IMR-90 (cell line): ENCODE measurements at regions not wholly inside any gene's neighbourhood (a gene's known extent, or its start where the extent isn't known, plus 50 kb on each side); places are given as distances from the start of the nearest gene placed in this dataset.
A peak's percentile ranks its signal among the peaks of the same experiment; 100 is the strongest.

Experiments used
- ATAC-seq: fragments of 200-7000 bp; cut with Tn5 transposase; 2 replicates; pipeline ENCODE4 v1.9.1; 2020; ENCODE audit warnings: low read depth, mild to moderate bottlenecking, moderate library complexity
- BruUV-seq: library from RNA; stranded (reverse); fragments of 400-500 nt; replicated peaks from 2 replicates; lab custom pipeline; 2021; lab: Mats Ljungman, UMichigan
- CTCF ChIA-PET: fragments of 300-600 bp; formaldehyde crosslinking; extraction: SDS; loops from one replicate; lab custom pipeline; 2021; ENCODE audit warnings: antibody characterized with exemption; lab: Yijun Ruan, JAX
- POLR2A ChIA-PET: fragments of 300-600 bp; sonication (Branson Sonifier 250); formaldehyde crosslinking; loops from one replicate; lab custom pipeline; 2022; ENCODE audit warnings: antibody characterized with exemption; ENCODE audit not compliant: unreplicated experiment; lab: Charles Lee
- DNase-seq: peaks from one replicate; pipeline ENCODE4 v3.0.0; 2013
- H2AFZ ChIP-seq: replicated peaks from 2 replicates; pipeline ENCODE3; 2013; ENCODE audit warnings: low read length, mild to moderate bottlenecking; ENCODE audit not compliant: poor library complexity
- H2AK5ac ChIP-seq: 2 replicates; pipeline ENCODE4 v1.6.1; 2013; ENCODE audit warnings: low read depth, low read length, inconsistent platforms
- H2AK9ac ChIP-seq: replicated peaks from 2 replicates; pipeline ENCODE3; 2013; ENCODE audit warnings: mild to moderate bottlenecking, low read depth, low read length, moderate library complexity; ENCODE audit not compliant: poor library complexity
- H2BK120ac ChIP-seq: 2 replicates; pipeline ENCODE4 v1.6.1; 2013; ENCODE audit warnings: low read depth, low read length, inconsistent platforms
- H2BK15ac ChIP-seq: 3 replicates; pipeline ENCODE4 v1.6.1; 2013; ENCODE audit warnings: low read depth, low read length, inconsistent platforms
- H2BK20ac ChIP-seq: 2 replicates; pipeline ENCODE4 v1.6.1; 2013; ENCODE audit warnings: low read depth, mild to moderate bottlenecking, inconsistent platforms, low read length, moderate library complexity
- H2BK5ac ChIP-seq: 2 replicates; pipeline ENCODE4 v1.6.1; 2013; ENCODE audit warnings: mild to moderate bottlenecking, low read depth, low read length, inconsistent platforms; ENCODE audit not compliant: poor library complexity, severe bottlenecking
- H3K14ac ChIP-seq: replicated peaks from 2 replicates; pipeline ENCODE4 v1.6.1; 2013; ENCODE audit warnings: low read depth, low read length, inconsistent platforms
- H3K18ac ChIP-seq: 2 replicates; pipeline ENCODE4 v1.6.1; 2013; ENCODE audit warnings: low read depth, low read length, control low read depth
- H3K23ac ChIP-seq: 2 replicates; pipeline ENCODE4 v1.6.1; 2013; ENCODE audit warnings: low read depth, low read length, inconsistent platforms
- H3K27ac ChIP-seq: 2 replicates; pipeline ENCODE4 v1.5.1; 2013; ENCODE audit warnings: mild to moderate bottlenecking, control low read depth, low read length; ENCODE audit not compliant: insufficient read depth
- H3K27me3 ChIP-seq: 2 replicates; pipeline ENCODE4 v1.6.1; 2013; ENCODE audit warnings: low read length; ENCODE audit not compliant: control insufficient read depth, insufficient read depth
- H3K36me3 ChIP-seq: 2 replicates; pipeline ENCODE4 v1.6.1; 2013; ENCODE audit warnings: low read length, mixed read lengths; ENCODE audit not compliant: control insufficient read depth, insufficient read depth
- H3K4ac ChIP-seq: 2 replicates; pipeline ENCODE4 v1.6.1; 2013; ENCODE audit warnings: low read depth, low read length, inconsistent platforms
- H3K4me1 ChIP-seq: 2 replicates; pipeline ENCODE4 v1.6.1; 2013; ENCODE audit warnings: low read length, mixed read lengths; ENCODE audit not compliant: control insufficient read depth, insufficient read depth
- H3K4me2 ChIP-seq: 2 replicates; pipeline ENCODE4 v1.6.1; 2013; ENCODE audit warnings: low read depth, mild to moderate bottlenecking, control low read depth, low read length, moderate library complexity
- H3K4me3 ChIP-seq: 2 replicates; pipeline ENCODE4 v1.5.1; 2013; ENCODE audit warnings: low read depth, mild to moderate bottlenecking, control low read depth, low read length, moderate library complexity; ENCODE audit not compliant: insufficient read depth
- H3K56ac ChIP-seq: 2 replicates; pipeline ENCODE4 v1.6.1; 2013; ENCODE audit warnings: low read length, inconsistent platforms; ENCODE audit not compliant: insufficient read depth; ENCODE audit errors: extremely low read depth
- H3K79me1 ChIP-seq, 2 experiments: 2 replicates each; pipeline ENCODE4 v1.6.1; 2013; ENCODE audit warnings: low read length in 2 of 2, inconsistent platforms in 1 of 2, low read depth in 1 of 2
- H3K9ac ChIP-seq: 2 replicates; pipeline ENCODE4 v1.6.1; 2013; ENCODE audit warnings: low read depth, low read length, control low read depth
- H3K9me1 ChIP-seq: 2 replicates; pipeline ENCODE4 v1.6.1; 2013; ENCODE audit warnings: low read length, inconsistent platforms; ENCODE audit not compliant: insufficient read depth
- H3K9me3 ChIP-seq: 2 replicates; pipeline ENCODE4 v1.6.1; 2013; ENCODE audit warnings: low read length; ENCODE audit not compliant: control insufficient read depth, insufficient read depth
- H4K20me1 ChIP-seq: 2 replicates; pipeline ENCODE4 v1.6.1; 2013; ENCODE audit warnings: low read length, inconsistent platforms; ENCODE audit not compliant: insufficient read depth
- H4K5ac ChIP-seq: 2 replicates; pipeline ENCODE4 v1.6.1; 2013; ENCODE audit warnings: mild to moderate bottlenecking, low read depth, low read length, control low read depth
- H4K8ac ChIP-seq, 2 experiments: 2 replicates each; pipeline ENCODE4 v1.6.1; 2013; ENCODE audit warnings: low read depth in 2 of 2, low read length in 2 of 2, control low read depth in 1 of 2, inconsistent platforms in 1 of 2
- H4K91ac ChIP-seq: 2 replicates; pipeline ENCODE4 v1.6.1; 2013; ENCODE audit warnings: low read depth, low read length, inconsistent platforms; ENCODE audit not compliant: insufficient read depth
- CHD1 ChIP-seq: IDR thresholded peaks from 2 replicates; pipeline ENCODE4 v1.6.1; 2012; ENCODE audit warnings: low read depth, low read length, improper control_type of control experiment
- FOS ChIP-seq: fragments of 150-350 bp; IDR thresholded peaks from 2 replicates; pipeline ENCODE4 v1.6.1; 2016; ENCODE audit warnings: low read depth, low read length
- MAFK ChIP-seq: IDR thresholded peaks from 2 replicates; pipeline ENCODE4 v1.6.1; 2012; ENCODE audit warnings: low read depth, low read length, improper control_type of control experiment
- RCOR1 ChIP-seq: IDR thresholded peaks from 2 replicates; pipeline ENCODE4 v1.6.1; 2012; ENCODE audit warnings: mild to moderate bottlenecking, low read length, improper control_type of control experiment; ENCODE audit not compliant: insufficient replicate concordance
- WGBS, 2 experiments: methylation state at CpG; one replicate each; pipeline versions ENCODE4 v1.1.5 to v1.1.7; 2013; ENCODE audit warnings: missing lambda C conversion rate in 2 of 2; ENCODE audit not compliant: insufficient read length in 1 of 2; ENCODE audit errors: extremely low coverage in 2 of 2; 5-methylcytosine and 5-hydroxymethylcytosine counted together
- dilution Hi-C: fragments of 300-500 bp; cut with HindIII; formaldehyde crosslinking; loops from one replicate; pipeline ENCODE4 v1.14.3; 2018; ENCODE audit warnings: low sequenced_read_pairs; ENCODE audit not compliant: unreplicated experiment
- in situ Hi-C: fragments of 300-500 bp; cut with MboI; formaldehyde crosslinking; loops from 3 replicates; pipeline ENCODE4 v1.14.3; 2019; ENCODE audit warnings: low sequenced_read_pairs, inconsistent platforms, mixed read lengths
- intact Hi-C: fragments of 100-400 bp; cut with micrococcal nuclease; formaldehyde crosslinking; loops from 2 replicates; pipeline ENCODE4 v1.10.0; 2022
- TF ChIP-seq, protein P1 (sequence below): fragments of 150-350 bp; IDR thresholded peaks from 2 replicates; pipeline ENCODE4 v1.6.1; 2017; ENCODE audit warnings: mild to moderate bottlenecking, antibody characterized with exemption, low read length, low read depth

DNA sequence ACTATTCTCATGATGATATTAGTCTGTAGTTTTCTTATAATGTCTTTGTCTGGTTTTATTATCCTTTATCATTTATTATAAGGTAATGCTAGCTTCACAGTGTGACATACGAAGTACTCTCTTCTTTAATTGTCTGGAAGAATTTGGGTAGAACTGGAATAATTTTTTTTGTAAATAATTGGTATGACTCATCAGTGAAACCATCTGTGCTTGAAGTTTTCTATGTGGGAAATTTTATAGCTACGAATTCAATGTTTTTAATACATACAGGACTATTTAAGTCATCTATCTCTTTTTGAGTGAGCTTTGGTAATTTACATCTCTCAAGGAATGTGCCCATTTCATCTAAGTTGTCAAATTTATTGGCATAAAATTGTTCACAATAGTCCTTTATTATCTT is 86.3 kb downstream of the SOD2 start:
- Histone ChIP-seq H3K27me3 (peaks cover 2% of the 10 kb centered on the region; the same call in 1 of the 2 replicates), H3K4me2 (no peak overlapping the region), H3K56ac (no peak overlapping the region), H2AFZ (no peak overlapping the region), H3K14ac (no peak overlapping the region), H2BK120ac (no peak overlapping the region), H2AK9ac (no peak overlapping the region), H3K4me3 (no peak overlapping the region), H3K9me1 (no peaks in the 10 kb centered on the region), H2BK15ac (no peak overlapping the region), H3K4ac (no peak overlapping the region), H3K18ac (no peak overlapping the region), H4K8ac (no peak overlapping the region), H3K36me3 (no peaks in the 10 kb centered on the region), H3K79me1 (no peaks in the 10 kb centered on the region), H3K4me1 (no peaks in the 10 kb centered on the region), H4K5ac (no peak overlapping the region), H3K27ac (no peak overlapping the region), H3K9ac (no peak overlapping the region), H2AK5ac (no peak overlapping the region), H3K23ac (no peak overlapping the region), H4K91ac (no peak overlapping the region), H3K9me3 (0 out of 2 replicates have a peak, but pooled peaks cover 2% of the 10 kb centered on the region), H2BK20ac (no peak overlapping the region), H2BK5ac (no peak overlapping the region), H4K20me1 (no peaks in the 10 kb centered on the region)
- CTCF ChIA-PET = no interaction called here
- ATAC-seq = no peak
- no peak for TF ChIP-seq MAFK
- TF ChIP-seq FOS = peak; percentile 31; the same call in 1 of the 2 replicates
- TF ChIP-seq CHD1 = no peak
- TF ChIP-seq, protein P1, sequence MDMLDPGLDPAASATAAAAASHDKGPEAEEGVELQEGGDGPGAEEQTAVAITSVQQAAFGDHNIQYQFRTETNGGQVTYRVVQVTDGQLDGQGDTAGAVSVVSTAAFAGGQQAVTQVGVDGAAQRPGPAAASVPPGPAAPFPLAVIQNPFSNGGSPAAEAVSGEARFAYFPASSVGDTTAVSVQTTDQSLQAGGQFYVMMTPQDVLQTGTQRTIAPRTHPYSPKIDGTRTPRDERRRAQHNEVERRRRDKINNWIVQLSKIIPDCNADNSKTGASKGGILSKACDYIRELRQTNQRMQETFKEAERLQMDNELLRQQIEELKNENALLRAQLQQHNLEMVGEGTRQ = no peak
- no peak for TF ChIP-seq RCOR1
- POLR2A ChIA-PET = no interaction called here
- in situ Hi-C loops = no loop called here
- DNase-seq = peak; percentile 17
- intact Hi-C loops = no loop called here
- no TSS peak for BruUV-seq
- no CpG with 5 or more reads among the region's 2 CpGs for WGBS, 2 experiments
- dilution Hi-C loops = no loop called here
